ENCODE measurements at regions not wholly inside any gene's neighbourhood (a gene's known extent, or its start where the extent isn't known, plus 50 kb on each side); places are given as distances from the start of the nearest gene placed in this dataset.

DNA sequence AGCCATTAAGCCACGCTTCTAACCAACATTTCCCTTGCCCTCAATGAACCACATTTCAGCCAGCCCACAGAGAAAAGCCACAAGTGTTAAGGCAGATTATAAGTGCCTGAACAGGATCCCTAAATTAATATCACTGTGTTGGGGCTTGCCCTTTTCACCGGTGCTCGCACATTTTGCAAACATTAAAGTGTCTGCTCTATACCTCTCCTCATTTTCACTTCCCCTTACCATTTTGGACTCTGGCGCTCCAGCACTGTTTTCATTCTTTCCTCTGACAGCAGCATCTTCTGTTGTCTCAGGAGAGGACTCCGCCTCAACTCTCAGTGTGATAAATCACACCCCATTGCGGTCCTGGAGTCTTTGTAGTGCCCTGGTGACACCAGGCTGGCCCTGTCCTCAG, 274.2 kb downstream of the BAMBI start:
- Histone ChIP-seq H3K36me3 (ENCODE audit: control insufficient read depth, insufficient read depth, low read length) (no peaks in the 10 kb centered on the region), H3K9me3 (ENCODE audit: control insufficient read depth, insufficient read depth, low read length) (peaks cover 3% of the 10 kb centered on the region), H3K4me3 (ENCODE audit: low read length) (no peak overlapping the region), H3K27me3 (ENCODE audit: control insufficient read depth, insufficient read depth, low read length) (no peaks in the 10 kb centered on the region), H3K27ac (ENCODE audit: low read length) (no peak overlapping the region), H3K4me1 (ENCODE audit: control insufficient read depth, insufficient read depth, low read length) (no peaks in the 10 kb centered on the region)
- intact Hi-C loops (cut with micrococcal nuclease): no loop called here
- H3K27ac Mint-ChIP-seq: no peak overlapping the region
- ATAC-seq (no peak), DNase-seq (no peak)
- peaks cover 6 to 14% of the 10 kb centered on the region in 2 donors for H3K27me3 Mint-ChIP-seq (ENCODE audit: low read depth in 2 of 2)
- TF ChIP-seq, protein P1, sequence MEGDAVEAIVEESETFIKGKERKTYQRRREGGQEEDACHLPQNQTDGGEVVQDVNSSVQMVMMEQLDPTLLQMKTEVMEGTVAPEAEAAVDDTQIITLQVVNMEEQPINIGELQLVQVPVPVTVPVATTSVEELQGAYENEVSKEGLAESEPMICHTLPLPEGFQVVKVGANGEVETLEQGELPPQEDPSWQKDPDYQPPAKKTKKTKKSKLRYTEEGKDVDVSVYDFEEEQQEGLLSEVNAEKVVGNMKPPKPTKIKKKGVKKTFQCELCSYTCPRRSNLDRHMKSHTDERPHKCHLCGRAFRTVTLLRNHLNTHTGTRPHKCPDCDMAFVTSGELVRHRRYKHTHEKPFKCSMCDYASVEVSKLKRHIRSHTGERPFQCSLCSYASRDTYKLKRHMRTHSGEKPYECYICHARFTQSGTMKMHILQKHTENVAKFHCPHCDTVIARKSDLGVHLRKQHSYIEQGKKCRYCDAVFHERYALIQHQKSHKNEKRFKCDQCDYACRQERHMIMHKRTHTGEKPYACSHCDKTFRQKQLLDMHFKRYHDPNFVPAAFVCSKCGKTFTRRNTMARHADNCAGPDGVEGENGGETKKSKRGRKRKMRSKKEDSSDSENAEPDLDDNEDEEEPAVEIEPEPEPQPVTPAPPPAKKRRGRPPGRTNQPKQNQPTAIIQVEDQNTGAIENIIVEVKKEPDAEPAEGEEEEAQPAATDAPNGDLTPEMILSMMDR (IDR thresholded peaks at IDR 0.05): no peak
- peaks cover 3 to 4% of the 10 kb centered on the region in 2 donors for H3K9me3 Mint-ChIP-seq
- no peak overlapping the region for H3K4me3 Mint-ChIP-seq
- H3K4me1 Mint-ChIP-seq: no peaks in the 10 kb centered on the region
- peaks cover 6% of the 10 kb centered on the region for H3K36me3 Mint-ChIP-seq
- WGBS (ENCODE audit: insufficient coverage): 65% methylated on average over 6 of the region's 6 CpGs

DNA sequence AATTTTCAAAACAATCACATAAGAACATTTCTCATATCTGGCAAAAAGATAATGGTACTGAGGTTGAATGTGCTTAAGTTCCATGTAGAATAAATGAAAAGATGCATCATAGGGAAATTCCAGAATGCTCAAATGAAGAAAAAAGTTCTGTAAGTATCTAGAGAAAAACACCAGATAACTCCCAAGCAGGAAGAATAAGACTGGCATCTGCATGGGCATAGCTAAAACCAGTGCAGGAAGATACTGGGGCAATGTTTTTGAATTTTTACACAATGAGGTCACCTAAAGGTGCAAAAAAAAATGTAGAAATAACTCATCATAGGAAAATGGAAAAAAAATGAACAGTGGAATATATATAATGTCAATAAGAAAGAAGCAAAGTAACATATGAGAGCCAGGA, 275.2 kb downstream of the BAMBI start:
- no peak overlapping the region for H3K4me3 ChIP-seq (ENCODE audit: low read length)
- H3K36me3 ChIP-seq (ENCODE audit: control insufficient read depth, insufficient read depth, low read length): no peaks in the 10 kb centered on the region
- H3K27ac ChIP-seq (ENCODE audit: low read length): no peak overlapping the region
- H3K27me3 ChIP-seq (ENCODE audit: control insufficient read depth, insufficient read depth, low read length): no peaks in the 10 kb centered on the region
- H3K27me3 Mint-ChIP-seq (ENCODE audit: low read depth in 2 of 2): peaks cover 5 to 6% of the 10 kb centered on the region in 2 donors
- TF ChIP-seq, protein P1 (IDR thresholded peaks at IDR 0.05): no peak
- H3K4me1 ChIP-seq (ENCODE audit: control insufficient read depth, insufficient read depth, low read length): no peaks in the 10 kb centered on the region
- peaks cover 3 to 4% of the 10 kb centered on the region in 2 donors for H3K9me3 Mint-ChIP-seq
- no peaks in the 10 kb centered on the region for H3K4me1 Mint-ChIP-seq
- H3K4me3 Mint-ChIP-seq: no peak overlapping the region
- ATAC-seq (no peak), DNase-seq (no peak)
- H3K36me3 Mint-ChIP-seq: no peaks in the 10 kb centered on the region
- no peak overlapping the region for H3K27ac Mint-ChIP-seq
- no peaks in the 10 kb centered on the region for H3K9me3 ChIP-seq (ENCODE audit: control insufficient read depth, insufficient read depth, low read length)
- intact Hi-C loops (cut with micrococcal nuclease): no loop called here

DNA sequence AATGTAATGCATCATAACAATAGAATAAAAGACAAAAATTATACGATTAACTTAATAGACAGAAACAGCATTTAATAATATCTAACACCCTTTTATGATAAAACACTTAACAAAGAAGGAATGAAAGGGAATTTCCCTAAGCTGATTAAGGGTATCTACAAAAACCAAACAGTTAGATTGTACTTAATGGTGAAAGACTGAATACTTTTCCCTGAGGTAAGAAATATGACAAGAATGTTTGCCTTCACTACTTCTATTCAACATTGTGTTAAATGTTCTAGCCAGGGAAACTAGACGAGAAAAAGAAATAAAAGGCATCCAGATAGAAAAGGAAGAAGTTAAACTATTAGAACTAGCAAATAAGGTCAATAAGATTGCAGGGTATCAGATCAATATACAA, 276.9 kb downstream of the BAMBI start:
- Histone ChIP-seq H3K27ac (ENCODE audit: low read length) (no peak overlapping the region), H3K27me3 (ENCODE audit: control insufficient read depth, insufficient read depth, low read length) (no peaks in the 10 kb centered on the region), H3K4me1 (ENCODE audit: control insufficient read depth, insufficient read depth, low read length) (no peaks in the 10 kb centered on the region), H3K4me3 (ENCODE audit: low read length) (no peak overlapping the region), H3K9me3 (ENCODE audit: control insufficient read depth, insufficient read depth, low read length) (no peaks in the 10 kb centered on the region), H3K36me3 (ENCODE audit: control insufficient read depth, insufficient read depth, low read length) (no peaks in the 10 kb centered on the region)
- no peaks in the 10 kb centered on the region for H3K36me3 Mint-ChIP-seq
- TF ChIP-seq, protein P1 (IDR thresholded peaks at IDR 0.05): no peak
- H3K27me3 Mint-ChIP-seq (ENCODE audit: low read depth in 2 of 2): peaks cover 0 to 6% of the 10 kb centered on the region in 2 donors
- WGBS (ENCODE audit: insufficient coverage): no CpG with 5 or more reads among the region's 2 CpGs
- intact Hi-C loops (cut with micrococcal nuclease): no loop called here
- DNase-seq (no peak), ATAC-seq (no peak)
- no peaks in the 10 kb centered on the region for H3K4me1 Mint-ChIP-seq
- H3K4me3 Mint-ChIP-seq: no peak overlapping the region
- no peak overlapping the region for H3K27ac Mint-ChIP-seq
- peaks cover 7 to 8% of the 10 kb centered on the region in 2 donors for H3K9me3 Mint-ChIP-seq

DNA sequence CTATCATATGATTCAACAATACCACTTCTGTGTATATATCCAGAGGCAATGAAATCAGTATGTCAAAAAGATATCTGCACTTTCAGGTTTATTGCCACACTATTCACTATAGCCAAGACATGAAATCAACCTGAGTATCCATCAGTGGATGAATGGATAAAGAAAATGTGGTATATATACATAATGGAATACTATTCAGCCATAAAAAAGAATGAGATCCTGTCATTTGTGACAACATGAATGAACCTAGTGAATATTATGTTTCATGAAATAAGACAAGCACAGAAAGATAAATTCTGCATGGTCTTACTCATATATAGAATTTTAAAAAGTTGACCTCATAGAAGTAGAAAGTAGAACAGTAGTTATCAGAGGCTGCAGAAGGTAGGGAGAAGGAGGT, 281.1 kb downstream of the BAMBI start:
- Mint-ChIP-seq H3K36me3 (no peaks in the 10 kb centered on the region), H3K4me3 (no peak overlapping the region), H3K9me3 (peaks cover 5 to 7% of the 10 kb centered on the region in 2 donors), H3K4me1 (no peaks in the 10 kb centered on the region), H3K27me3 (ENCODE audit: low read depth in 2 of 2) (peaks cover 0 to 8% of the 10 kb centered on the region in 2 donors), H3K27ac (no peak overlapping the region)
- H3K27ac ChIP-seq (ENCODE audit: low read length): no peak overlapping the region
- intact Hi-C loops (cut with micrococcal nuclease): no loop called here
- H3K9me3 ChIP-seq (ENCODE audit: control insufficient read depth, insufficient read depth, low read length): no peaks in the 10 kb centered on the region
- DNase-seq: no peak
- H3K36me3 ChIP-seq (ENCODE audit: control insufficient read depth, insufficient read depth, low read length): no peaks in the 10 kb centered on the region
- no peaks in the 10 kb centered on the region for H3K4me1 ChIP-seq (ENCODE audit: control insufficient read depth, insufficient read depth, low read length)
- no peaks in the 10 kb centered on the region for H3K27me3 ChIP-seq (ENCODE audit: control insufficient read depth, insufficient read depth, low read length)
- ATAC-seq: no peak
- TF ChIP-seq, protein P1 (IDR thresholded peaks at IDR 0.05): no peak
- H3K4me3 ChIP-seq (ENCODE audit: low read length): no peak overlapping the region

All from natural killer cell (primary cell).